Fibroblast of upper back skin (primary cell): ENCODE measurements at regions not wholly inside any gene's neighbourhood (a gene's known extent, or its start where the extent isn't known, plus 50 kb on each side); places are given as distances from the start of the nearest gene placed in this dataset.

Source experiments
- DNase-seq: peaks from one replicate; pipeline ENCODE4 v3.0.0-alpha.2; 2013

DNA sequence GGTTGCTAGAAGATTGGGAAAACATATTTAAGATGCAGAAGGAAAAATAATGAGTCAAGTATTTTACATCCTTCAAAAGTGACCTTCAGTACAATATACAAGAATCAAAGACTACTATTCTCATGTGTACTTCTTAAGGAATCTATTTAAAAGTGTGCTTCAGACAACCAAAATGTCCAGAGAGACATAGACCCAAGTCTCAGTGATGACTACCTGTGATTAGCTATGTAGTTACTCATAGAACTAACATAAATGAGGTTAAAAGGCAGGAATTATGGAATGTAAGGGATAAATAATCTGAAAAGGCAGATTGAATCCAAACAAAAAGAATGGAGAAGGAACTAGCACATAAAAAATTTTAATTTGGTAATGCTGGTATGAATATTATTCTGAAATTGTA is 634.7 kb upstream of the FAM241A start:
- peak; percentile 83 for DNase-seq

DNA sequence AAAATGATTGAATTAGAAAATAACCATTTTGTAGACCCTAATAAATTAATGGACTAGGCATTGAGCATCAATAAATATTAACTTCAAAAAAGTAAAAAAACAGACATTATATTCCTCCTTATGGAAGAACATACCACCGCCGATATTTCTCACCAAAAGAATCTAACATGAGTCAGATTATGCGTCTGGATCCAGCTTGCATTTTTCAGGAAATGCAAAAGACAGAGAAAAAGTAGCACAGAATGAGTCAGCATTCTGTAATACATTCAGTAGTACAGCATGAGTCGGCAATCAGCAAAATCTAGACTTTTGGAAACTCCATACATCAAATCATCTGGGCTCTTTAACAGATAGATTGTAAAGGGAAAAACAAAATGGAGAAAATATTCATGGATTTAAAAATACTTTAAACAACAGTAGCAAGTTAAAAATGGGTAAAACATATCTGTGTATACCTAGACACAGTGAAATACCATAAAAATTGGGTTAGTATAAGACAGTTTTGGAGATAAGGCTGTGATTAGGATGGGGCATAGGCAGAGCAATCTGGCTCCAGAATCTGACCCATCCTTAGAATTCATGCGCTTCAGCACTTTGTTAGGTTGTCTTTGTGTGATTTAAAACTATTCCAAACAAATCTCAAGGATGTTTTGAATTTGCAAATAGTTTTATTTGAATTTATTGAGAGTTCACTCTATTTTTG is 633.0 kb upstream of the FAM241A start:
- DNase-seq: peak; percentile 97

DNA sequence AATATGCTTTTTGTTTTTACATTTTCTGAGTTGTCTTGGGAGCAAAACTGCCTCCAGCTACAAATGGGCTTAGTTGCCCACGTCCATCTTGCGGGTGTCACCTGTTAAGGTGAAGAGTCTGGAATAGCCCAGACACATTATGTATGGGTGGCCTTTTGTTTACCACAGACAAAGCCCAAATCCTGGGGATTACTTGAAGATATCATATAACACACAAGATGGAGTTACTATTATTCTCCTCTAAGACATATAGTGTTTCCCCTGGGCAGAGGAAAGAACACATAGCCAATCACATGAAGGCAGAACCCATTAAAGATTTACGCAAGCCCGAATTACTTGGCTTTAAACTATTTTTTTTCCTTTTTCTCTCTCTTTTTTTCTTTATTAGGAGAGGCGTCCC is 625.6 kb upstream of the FAM241A start:
- DNase-seq: no peak

DNA sequence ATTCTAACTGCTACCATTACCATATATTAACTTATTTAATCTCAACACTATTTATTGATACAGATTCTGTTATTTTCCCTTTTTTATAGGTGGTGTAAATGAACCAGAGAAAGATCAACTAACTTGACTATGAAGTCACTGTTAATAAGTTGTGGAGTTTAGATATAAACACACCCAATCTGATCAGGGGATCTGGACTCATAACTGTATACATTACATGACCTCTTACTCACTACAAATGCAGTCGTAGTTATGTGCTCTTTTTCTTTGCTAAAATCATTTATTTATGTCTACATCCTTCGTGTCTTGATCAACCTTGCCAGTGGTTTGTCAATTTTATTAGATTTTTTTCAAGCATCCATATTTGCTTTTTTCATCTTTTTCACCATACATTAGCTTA is 614.8 kb upstream of the FAM241A start:
- DNase-seq: no peak

DNA sequence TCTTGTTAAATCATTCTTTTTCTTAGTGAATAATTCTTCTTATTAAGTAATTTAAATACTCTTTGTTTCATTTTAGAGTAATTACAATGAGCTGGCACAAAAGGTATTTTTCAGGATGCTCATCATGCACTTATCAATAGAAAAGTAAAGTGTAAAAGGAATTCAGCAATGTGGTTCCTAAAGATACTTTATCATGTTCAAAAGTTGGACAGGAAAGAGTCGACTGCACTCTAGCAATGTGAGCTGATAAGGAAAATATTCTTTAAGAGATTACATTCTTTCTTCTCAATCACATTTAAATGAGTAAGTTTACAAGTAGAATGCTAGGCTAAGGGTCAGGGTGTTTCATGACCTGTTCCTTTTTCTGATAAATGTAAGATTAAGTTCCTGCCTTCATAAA is 609.5 kb upstream of the FAM241A start:
- DNase-seq: no peak

DNA sequence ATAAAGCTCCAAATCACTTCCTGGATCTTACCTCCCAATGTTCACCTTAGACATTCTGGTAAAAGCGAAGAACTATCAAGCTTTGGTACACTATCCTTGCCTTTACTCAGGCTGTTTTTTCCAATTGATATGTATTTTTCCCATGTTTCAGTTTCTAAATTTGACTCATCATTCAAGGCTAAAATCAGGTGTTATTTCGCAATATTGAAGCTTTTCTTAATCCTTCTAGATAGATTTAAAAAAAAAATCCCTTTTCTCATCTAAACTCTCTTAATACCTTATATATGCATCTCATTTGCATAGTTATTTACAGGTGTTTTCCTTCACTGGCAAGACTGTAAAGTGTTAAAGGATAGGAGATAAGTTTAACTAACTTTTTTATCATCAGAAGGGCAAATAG is 608.1 kb upstream of the FAM241A start:
- DNase-seq: no peak

DNA sequence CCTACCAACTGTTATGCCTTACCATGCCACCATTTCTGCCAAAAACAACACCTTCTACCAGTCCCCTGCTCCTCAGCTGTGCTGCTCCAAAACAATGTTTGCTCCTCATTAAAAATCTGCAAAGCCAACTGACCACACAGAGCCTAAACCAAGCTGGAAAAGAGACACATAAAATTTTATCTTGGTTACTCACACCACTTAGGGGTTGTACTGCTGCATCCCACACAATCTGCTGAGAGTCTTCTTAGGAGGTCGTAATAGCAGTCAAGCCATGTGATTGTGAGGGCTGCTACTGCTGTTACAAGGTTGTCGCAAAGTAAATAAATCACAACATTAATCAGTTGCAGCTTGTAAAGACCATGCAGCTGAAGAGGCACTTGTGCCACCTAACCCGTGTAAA is 607.4 kb upstream of the FAM241A start:
- peak; percentile 74 for DNase-seq

- DNase-seq: no peak
Measured at GRCh38 chr4:111540671-111541070, 604.6 kb upstream of the FAM241A start.

DNA sequence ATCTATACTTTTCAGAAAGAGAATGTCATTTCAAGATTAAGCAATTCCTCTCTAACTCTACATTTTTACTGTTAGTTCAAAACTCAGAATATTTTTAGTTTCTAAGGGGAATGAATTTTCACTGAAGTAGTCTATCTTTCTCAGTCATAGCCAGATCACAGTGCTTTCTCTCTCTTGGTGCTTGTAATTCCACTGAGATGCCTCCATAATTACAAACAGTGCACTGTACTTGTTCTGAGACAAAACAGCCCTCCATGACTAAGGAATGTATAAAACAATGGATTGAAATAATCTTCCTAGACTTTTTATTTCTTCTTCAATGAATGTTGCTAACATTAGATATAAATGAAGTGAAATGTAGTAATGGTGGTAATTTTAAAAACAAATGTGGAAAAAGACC is 603.2 kb upstream of the FAM241A start:
- DNase-seq: peak; percentile 28

- no peak for DNase-seq
Measured at GRCh38 chr4:111546881-111547280, 598.4 kb upstream of the FAM241A start.

- peak; percentile 43 for DNase-seq
Measured at GRCh38 chr4:111556141-111556781, 589.0 kb upstream of the FAM241A start.

DNA sequence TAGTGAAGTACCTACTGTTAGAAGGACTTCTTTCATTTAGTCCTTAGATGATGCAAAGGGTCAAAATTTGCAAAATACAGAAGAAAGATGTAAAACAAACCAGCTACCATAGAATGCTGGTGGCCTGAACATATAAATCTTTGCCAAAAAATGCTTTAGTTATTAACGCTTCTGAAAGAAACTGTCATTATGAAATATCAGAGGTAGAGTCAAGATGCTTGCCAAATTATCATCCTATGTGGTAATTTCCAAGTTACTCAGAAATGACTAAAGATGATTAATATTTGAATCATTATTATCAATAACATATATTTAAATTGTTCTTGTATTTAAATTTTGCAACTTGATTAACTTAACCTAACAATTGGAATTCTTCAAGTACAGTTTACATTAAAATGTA is 588.4 kb upstream of the FAM241A start:
- peak; percentile 26 for DNase-seq

DNA sequence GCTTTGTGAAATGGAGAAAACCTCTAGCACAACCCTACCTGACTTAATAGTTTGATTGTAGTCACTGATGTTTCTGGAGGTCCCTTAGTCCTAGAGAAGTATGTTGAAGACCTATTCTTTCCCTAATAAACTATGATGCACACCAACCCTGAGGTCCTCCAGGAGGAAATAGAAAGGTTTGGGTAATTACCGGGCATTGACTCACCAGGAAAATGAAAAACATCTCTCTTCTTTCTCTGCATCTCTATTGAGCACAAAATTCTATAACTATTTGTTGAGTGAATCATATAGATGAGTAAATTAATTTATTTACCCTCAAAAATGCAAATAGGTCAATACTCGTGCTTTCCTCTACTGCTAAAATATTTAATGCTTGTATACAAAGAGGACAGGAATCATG is 582.4 kb upstream of the FAM241A start:
- peak; percentile 84 for DNase-seq

DNA sequence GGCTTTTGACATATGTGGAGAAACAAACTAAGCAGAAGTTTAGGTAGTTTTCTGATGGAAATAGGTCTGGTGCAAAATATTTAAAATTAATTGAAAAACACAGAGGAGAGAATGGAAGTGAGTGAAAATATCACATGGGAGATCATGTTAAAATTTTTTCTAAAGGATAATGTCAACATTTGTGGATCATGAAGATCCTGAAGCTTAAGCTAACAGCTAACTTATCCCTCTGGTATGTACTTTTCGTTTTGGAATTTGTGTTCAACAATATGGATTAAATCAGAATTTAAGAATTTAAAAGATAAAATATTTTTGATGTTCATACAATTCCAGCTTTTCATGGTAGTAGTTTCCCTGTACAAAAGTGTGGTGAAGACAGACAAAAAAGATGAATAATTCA is 572.8 kb upstream of the FAM241A start:
- no peak for DNase-seq

- peak; percentile 12 for DNase-seq
Measured at GRCh38 chr4:111573386-111573785, 571.9 kb upstream of the FAM241A start.

DNA sequence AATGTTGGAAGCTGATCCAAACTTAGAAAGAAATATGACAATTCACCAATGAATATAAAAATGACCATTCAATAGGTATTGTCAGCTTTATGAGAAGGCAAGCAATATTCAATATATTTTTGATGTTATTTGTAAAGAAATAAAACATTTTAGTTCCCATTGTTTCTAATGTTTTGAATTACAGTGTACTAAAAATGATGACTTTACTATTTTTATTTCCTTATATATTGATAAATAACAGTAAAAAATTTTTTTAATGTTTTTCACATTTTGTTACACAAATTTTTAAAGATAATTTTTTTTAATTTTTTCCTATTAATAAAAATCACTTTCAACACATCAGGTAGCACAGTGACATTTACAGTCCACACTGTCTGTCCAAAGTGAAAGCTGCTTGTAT is 565.5 kb upstream of the FAM241A start:
- no peak for DNase-seq

DNA sequence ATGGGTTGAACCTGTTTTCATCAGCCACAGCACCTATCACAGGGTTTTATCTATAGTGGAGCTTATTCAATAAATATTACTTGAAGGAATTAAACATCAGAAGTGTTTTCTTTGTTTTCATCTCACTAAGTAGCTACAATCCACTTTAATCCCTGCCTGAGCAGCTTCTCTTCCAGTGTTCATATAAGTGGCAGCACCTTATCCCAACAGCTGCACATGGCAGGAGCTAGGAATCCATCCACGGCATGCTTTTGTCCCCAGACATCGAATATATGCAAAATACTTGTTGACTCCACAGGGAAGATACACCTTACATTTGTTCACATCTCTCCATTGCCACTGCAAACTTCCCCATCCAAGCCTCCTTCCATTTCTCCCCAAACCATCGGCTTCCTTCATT is 549.8 kb upstream of the FAM241A start:
- DNase-seq: no peak

DNA sequence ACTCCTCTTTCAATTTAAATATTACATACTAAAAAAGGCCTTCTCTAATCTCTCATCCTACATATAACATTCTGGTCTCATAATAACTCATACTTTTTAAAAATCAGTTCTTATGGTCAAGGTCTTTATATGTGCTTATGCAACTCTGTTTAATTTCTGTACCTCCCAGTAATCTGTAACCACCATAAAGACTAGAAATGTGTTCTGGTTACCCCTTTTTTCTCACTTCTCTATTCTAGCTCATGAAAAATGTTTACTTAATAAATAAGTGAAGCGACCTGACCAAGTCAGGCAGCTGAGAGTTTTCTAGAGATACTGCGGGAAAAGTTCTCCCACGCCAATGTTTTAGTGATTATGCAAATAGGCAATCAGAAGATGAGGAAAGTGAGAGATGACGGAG is 548.8 kb upstream of the FAM241A start:
- no peak for DNase-seq

- DNase-seq: peak; percentile 48
Measured at GRCh38 chr4:111601671-111602070, 543.6 kb upstream of the FAM241A start.

DNA sequence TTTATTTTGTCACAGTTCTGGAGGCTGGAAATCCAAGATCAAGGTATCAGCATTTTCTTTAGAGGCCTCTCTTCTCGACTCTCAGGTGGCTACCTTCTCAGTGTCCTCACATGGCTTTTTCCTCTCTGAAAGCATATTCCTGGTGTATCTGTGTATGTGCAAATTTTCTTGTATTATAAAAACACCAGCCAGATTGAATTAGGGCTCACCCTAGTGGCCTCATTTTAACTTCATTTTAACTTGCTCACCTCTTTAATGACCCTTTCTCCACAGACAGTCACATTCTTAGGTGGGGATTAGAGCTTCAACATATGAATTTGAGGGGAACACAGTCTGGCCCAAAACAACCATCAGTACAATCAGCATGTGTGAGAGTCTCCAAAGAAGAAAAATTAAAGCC is 542.4 kb upstream of the FAM241A start:
- DNase-seq: peak; percentile 33

DNA sequence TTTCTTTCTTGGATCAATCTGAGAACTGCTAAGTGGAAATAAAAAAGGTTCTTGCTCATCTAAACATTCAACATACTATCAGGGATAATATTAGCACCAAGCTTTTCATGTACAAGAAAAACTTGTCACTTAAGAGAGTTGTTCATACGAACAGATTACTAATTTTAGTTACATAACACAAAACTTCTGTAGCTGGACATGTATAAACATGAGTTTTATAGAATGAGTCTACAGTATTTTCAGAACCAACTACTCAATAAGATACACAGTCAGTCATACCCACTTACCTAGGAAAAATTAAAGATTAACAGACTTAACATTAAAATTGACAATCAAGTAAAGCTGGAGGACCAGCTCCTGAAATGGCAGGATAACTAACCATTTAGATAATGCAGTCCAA is 540.1 kb upstream of the FAM241A start:
- DNase-seq: no peak

GRCh38 chr4:111610681-111611080 is 534.6 kb upstream of the FAM241A start:
- DNase-seq: no peak

- peak; percentile 37 for DNase-seq
Measured at GRCh38 chr4:111618908-111619307, 526.3 kb upstream of the FAM241A start.

DNA sequence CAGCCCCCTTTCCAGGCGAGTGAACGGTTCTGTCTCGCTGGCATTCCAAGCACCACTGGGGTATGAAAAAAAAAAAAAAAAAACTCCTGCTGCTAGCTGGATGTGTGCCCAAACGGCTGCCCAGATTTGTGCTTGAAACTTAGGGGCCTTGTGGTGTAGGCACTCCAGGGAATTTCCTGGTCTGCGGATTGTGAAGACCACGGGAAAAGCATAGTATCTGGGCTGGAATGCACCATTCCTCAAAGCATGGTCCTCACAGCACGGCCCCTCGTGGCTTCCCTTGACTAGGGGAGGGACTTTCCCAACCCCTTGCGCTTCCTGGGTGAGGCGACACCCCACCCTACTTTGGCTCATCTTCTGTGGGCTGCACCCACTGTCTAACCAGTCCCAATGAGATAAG is 516.8 kb upstream of the FAM241A start:
- peak; percentile 55 for DNase-seq

- peak; percentile 64 for DNase-seq
Measured at GRCh38 chr4:111630705-111631104, 514.5 kb upstream of the FAM241A start.
